K562 (cell line): ENCODE measurements at regions not wholly inside any gene's neighbourhood (a gene's known extent, or its start where the extent isn't known, plus 50 kb on each side); places are given as distances from the start of the nearest gene placed in this dataset.

ENCODE experiments used
- ATAC-seq: fragments of 200-7000 bp; cut with Tn5 transposase; 3 replicates; pipeline ENCODE4 v1.9.1; 2020; ENCODE audit warnings: moderate library complexity
- BruUV-seq: library from RNA; stranded (reverse); fragments of 400-500 nt; replicated peaks from 2 replicates; lab custom pipeline; 2021; lab: Mats Ljungman, UMichigan
- CTCF ChIA-PET: fragments of 300-600 bp; formaldehyde crosslinking; extraction: SDS; loops from one replicate; lab custom pipeline; 2021; ENCODE audit warnings: low intra/inter-chr PET ratio; lab: Yijun Ruan, JAX
- POLR2A ChIA-PET: fragments of 300-600, 350-650 bp; sonication (Branson Sonifier 250); formaldehyde crosslinking; extraction: SDS; loops from one replicate; lab custom pipeline; 2021; ENCODE audit warnings: antibody characterized with exemption, inconsistent platforms; lab: Yijun Ruan, JAX
- DNase-seq, 4 experiments: peaks; one replicate each; pipeline versions ENCODE4 v3.0.0 to v3.0.0-alpha.2; 2011 to 2018; ENCODE audit warnings: low spot score in 3 of 4, mixed read lengths in 3 of 4; ENCODE audit errors: extremely low read depth in 1 of 4
- FAIRE-seq: peaks from 2 replicates; lab custom pipeline; 2011; peaks lifted over from hg19 to GRCh38; lab: Jason Lieb, UNC
- H2AFZ ChIP-seq: 2 replicates; pipeline ENCODE4 v1.6.0; 2011; ENCODE audit warnings: low read depth, low read length, control low read depth, inconsistent platforms
- H3K27ac ChIP-seq: fragments of 200-600 bp; 3 replicates; pipeline ENCODE4 v1.8.0; 2011; ENCODE audit warnings: low read depth, mild to moderate bottlenecking, control low read depth, inconsistent platforms, low read length, moderate library complexity, mixed read lengths; ENCODE audit errors: extremely low read depth
- H3K27me3 ChIP-seq, 2 experiments: fragments of 300-600 bp in 1 of 2; 2 replicates in 1 of 2; 3 replicates in 1 of 2; pipeline versions ENCODE4 v1.6.0 to v1.8.0; 2011; ENCODE audit warnings: inconsistent platforms in 2 of 2, low read length in 2 of 2, mild to moderate bottlenecking in 1 of 2, mixed read lengths in 1 of 2, moderate library complexity in 1 of 2; ENCODE audit not compliant: control insufficient read depth in 2 of 2, insufficient read depth in 2 of 2
- H3K36me3 ChIP-seq: fragments of 300-600 bp; 3 replicates; pipeline ENCODE4 v1.8.0; 2011; ENCODE audit warnings: mild to moderate bottlenecking, low read length, inconsistent platforms; ENCODE audit not compliant: control insufficient read depth, insufficient read depth
- H3K4me1 ChIP-seq, 2 experiments: fragments of 200-600 bp in 1 of 2; replicated peaks in 1 of 2; 2 replicates in 1 of 2; 3 replicates in 1 of 2; pipeline versions ENCODE4 v1.5.1 to v1.8.0; 2011; ENCODE audit warnings: inconsistent platforms in 2 of 2, low read length in 2 of 2, mild to moderate bottlenecking in 1 of 2, mixed read lengths in 1 of 2, moderate library complexity in 1 of 2; ENCODE audit not compliant: control insufficient read depth in 2 of 2, insufficient read depth in 2 of 2
- H3K4me2 ChIP-seq: 2 replicates; pipeline ENCODE4 v1.6.1; 2011; ENCODE audit warnings: low read length, control low read depth, inconsistent platforms, mixed read lengths; ENCODE audit not compliant: insufficient read depth
- H3K4me3 ChIP-seq: fragments of 200-600 bp; sonication (generic), shearing (Covaris generic); 2 replicates; pipeline ENCODE4 v1.5.1; 2016; ENCODE audit warnings: control low read depth, inconsistent platforms
- H3K79me2 ChIP-seq: fragments of 200-600 bp; 3 replicates; pipeline ENCODE4 v1.8.0; 2011; ENCODE audit warnings: low read length, inconsistent platforms; ENCODE audit not compliant: control insufficient read depth, insufficient read depth
- H3K9ac ChIP-seq, 2 experiments: 2 replicates each; pipeline versions ENCODE4 v1.6.0 to v1.6.1; 2011; ENCODE audit warnings: low read depth in 2 of 2, low read length in 2 of 2, control low read depth in 1 of 2, inconsistent platforms in 1 of 2, mild to moderate bottlenecking in 1 of 2, mixed read lengths in 1 of 2; ENCODE audit not compliant: insufficient read depth in 1 of 2
- H3K9me1 ChIP-seq: one replicate; pipeline ENCODE4 v1.6.0; 2011; ENCODE audit warnings: inconsistent platforms, mild to moderate bottlenecking, low read length, moderate library complexity; ENCODE audit not compliant: control insufficient read depth, insufficient read depth
- H3K9me3 ChIP-seq: replicated peaks from 2 replicates; pipeline ENCODE4 v1.5.1; 2011; ENCODE audit warnings: low read depth, low read length, inconsistent platforms; ENCODE audit not compliant: control insufficient read depth, insufficient read depth
- H4K20me1 ChIP-seq: replicated peaks from 2 replicates; pipeline ENCODE4 v1.6.1; 2011; ENCODE audit warnings: low read length, inconsistent platforms, mixed read lengths; ENCODE audit not compliant: control insufficient read depth, insufficient read depth
- CEBPB ChIP-seq: fragments of 450-650 bp; IDR thresholded peaks from 2 replicates; pipeline ENCODE4 v1.6.1; 2016; ENCODE audit warnings: missing genetic modification characterization, missing compliant biosample characterization
- CEBPG ChIP-seq, 3 experiments: fragments of 200-800 bp in 1 of 3; sonication (Bioruptor generic) in 1 of 3; sonication (generic) in 1 of 3; formaldehyde crosslinking in 1 of 3; IDR thresholded peaks in 2 of 3; conservative IDR thresholded peaks in 1 of 3; 2 replicates each; pipeline versions ENCODE4 v1.6.1 to v1.8.0; 2016 to 2022; ENCODE audit warnings: missing compliant biosample characterization in 2 of 3, missing genetic modification characterization in 2 of 3, mild to moderate bottlenecking in 1 of 3, missing genetic modification reagents in 1 of 3
- JUND ChIP-seq, 2 experiments: IDR thresholded peaks; 2 replicates in 1 of 2; 3 replicates in 1 of 2; pipeline ENCODE4 v1.6.1; 2011; ENCODE audit warnings: borderline replicate concordance in 2 of 2, low read depth in 2 of 2, low read length in 2 of 2, improper control_type of control experiment in 1 of 2, missing biosample characterization in 1 of 2, missing genetic modification characterization in 1 of 2, missing genetic modification reagents in 1 of 2
- PRMT5 ChIP-seq: sonication (generic); formaldehyde crosslinking; IDR thresholded peaks from 2 replicates; pipeline ENCODE4 v1.5.0; 2020; ENCODE audit warnings: missing genetic modification reagents
- ZNF436 ChIP-seq: fragments of 250-450, 450-650 bp; sonication (Bioruptor Pico); formaldehyde crosslinking; IDR thresholded peaks from 2 replicates; pipeline ENCODE4 v1.7.0; 2020; ENCODE audit warnings: mild to moderate bottlenecking
- ZSCAN32 ChIP-seq: fragments of 450-650 bp; formaldehyde crosslinking; IDR thresholded peaks from 2 replicates; pipeline ENCODE4 v1.4.0; 2020; ENCODE audit warnings: mild to moderate bottlenecking, moderate library complexity
- WGBS: fragments of 100-300 bp; shearing (Covaris generic); methylation state at CpG from one replicate; pipeline ENCODE4 v1.1.6; 2016; ENCODE audit warnings: low coverage, mixed read lengths; ENCODE audit not compliant: insufficient coverage; ENCODE audit errors: missing lambda C conversion rate; 5-methylcytosine and 5-hydroxymethylcytosine counted together
- in situ Hi-C: fragments of 300-500 bp; cut with MboI; formaldehyde crosslinking; loops from 4 replicates; pipeline ENCODE4 v1.15.0; 2018; ENCODE audit warnings: inconsistent platforms, mixed read lengths
- intact Hi-C: fragments of 100-400 bp; cut with micrococcal nuclease; formaldehyde crosslinking; loops from 2 replicates; pipeline ENCODE4 v1.14.2; 2022
- TF ChIP-seq, protein P1 (sequence below), 2 experiments: fragments of 450-650 bp in 1 of 2; sonication (generic) in 1 of 2; formaldehyde crosslinking in 1 of 2; IDR thresholded peaks in 1 of 2; conservative IDR thresholded peaks in 1 of 2; 2 replicates each; pipeline versions ENCODE4 v1.6.1 to v1.8.1; 2016 to 2023; ENCODE audit warnings: mild to moderate bottlenecking in 2 of 2, moderate library complexity in 2 of 2, inconsistent platforms in 1 of 2, missing genetic modification reagents in 1 of 2
- TF ChIP-seq, protein P2 (sequence below): conservative IDR thresholded peaks from 2 replicates; pipeline ENCODE4 v1.6.1; 2011; ENCODE audit warnings: low read depth, mild to moderate bottlenecking, low read length; ENCODE audit not compliant: control insufficient read depth

DNA sequence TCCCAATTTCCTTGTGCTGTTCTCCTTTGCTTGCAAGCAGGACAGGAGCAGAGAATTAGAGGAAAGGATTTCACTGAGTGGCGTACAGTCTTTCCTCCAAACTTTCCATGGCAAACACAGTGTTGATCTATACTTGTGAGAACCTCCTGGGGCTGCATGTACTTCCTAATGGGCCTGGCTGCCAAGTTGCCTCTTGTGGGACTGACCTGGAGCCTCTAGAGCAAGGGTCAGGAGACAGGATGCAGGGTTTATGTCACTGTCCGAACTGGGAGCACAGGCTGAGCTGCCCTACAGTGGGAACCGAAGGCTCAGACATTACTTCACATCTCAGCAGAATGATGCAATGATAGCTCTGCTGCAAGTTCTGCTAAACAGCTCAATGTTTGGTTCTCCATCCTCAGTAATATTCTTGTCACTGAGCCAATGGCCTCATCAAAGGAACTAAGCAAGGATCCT is 102.3 kb downstream of the ENC1 start:
- BruUV-seq: no TSS peak
- no peak overlapping the region for H3K27ac ChIP-seq
- no peak for DNase-seq
- no peaks in the 10 kb centered on the region for H3K4me1 ChIP-seq
- H3K27me3 ChIP-seq: peaks cover 0 to 8% of the 10 kb centered on the region in 2 experiments; a peak in 3 of 5 replicates
- CTCF ChIA-PET: no interaction called here
- 3% methylated on average over 3 of the region's 3 CpGs for WGBS
- no peak for FAIRE-seq
- intact Hi-C loops: no loop called here
- ATAC-seq: no peak; the same call in 2 of the 3 replicates
- H3K79me2 ChIP-seq: no peaks in the 10 kb centered on the region
- no peak overlapping the region for H2AFZ ChIP-seq
- in situ Hi-C loops: no loop called here
- H3K9me1 ChIP-seq: no peaks in the 10 kb centered on the region
- H4K20me1 ChIP-seq: no peaks in the 10 kb centered on the region
- no peaks in the 10 kb centered on the region for H3K36me3 ChIP-seq
- H3K9ac ChIP-seq: no peak overlapping the region
- TF ChIP-seq PRMT5 (CRISPR knock-in tag): no peak
- TF ChIP-seq CEBPG (CRISPR knock-in tag; IDR thresholded peaks at IDR 0.05): peak; percentile 87
- peak; percentile 94 to 95 for TF ChIP-seq CEBPG (tag; conservative IDR thresholded peaks at IDR 0.05 in 1 of 2, IDR thresholded peaks at IDR 0.05 in 1 of 2)
- TF ChIP-seq, protein P1, sequence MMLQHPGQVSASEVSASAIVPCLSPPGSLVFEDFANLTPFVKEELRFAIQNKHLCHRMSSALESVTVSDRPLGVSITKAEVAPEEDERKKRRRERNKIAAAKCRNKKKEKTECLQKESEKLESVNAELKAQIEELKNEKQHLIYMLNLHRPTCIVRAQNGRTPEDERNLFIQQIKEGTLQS (IDR thresholded peaks at IDR 0.05): peak; percentile 71
- TF ChIP-seq, protein P1 (CRISPR knock-in tag; conservative IDR thresholded peaks at IDR 0.05): no peak
- TF ChIP-seq ZNF436 (CRISPR knock-in tag): no peak
- TF ChIP-seq, protein P2, sequence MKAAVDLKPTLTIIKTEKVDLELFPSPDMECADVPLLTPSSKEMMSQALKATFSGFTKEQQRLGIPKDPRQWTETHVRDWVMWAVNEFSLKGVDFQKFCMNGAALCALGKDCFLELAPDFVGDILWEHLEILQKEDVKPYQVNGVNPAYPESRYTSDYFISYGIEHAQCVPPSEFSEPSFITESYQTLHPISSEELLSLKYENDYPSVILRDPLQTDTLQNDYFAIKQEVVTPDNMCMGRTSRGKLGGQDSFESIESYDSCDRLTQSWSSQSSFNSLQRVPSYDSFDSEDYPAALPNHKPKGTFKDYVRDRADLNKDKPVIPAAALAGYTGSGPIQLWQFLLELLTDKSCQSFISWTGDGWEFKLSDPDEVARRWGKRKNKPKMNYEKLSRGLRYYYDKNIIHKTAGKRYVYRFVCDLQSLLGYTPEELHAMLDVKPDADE: no peak
- TF ChIP-seq ZSCAN32 (CRISPR knock-in tag): 0 out of 2 replicates have a peak, but pooled peaks have one; percentile 26
- peak; percentile 80 for TF ChIP-seq CEBPB (tag)
- TF ChIP-seq JUND (IDR thresholded peaks at IDR 0.05; ENCODE audit: borderline replicate concordance, low read depth, low read length): 0 out of 2 replicates have a peak, but pooled peaks have one; percentile 9
- TF ChIP-seq JUND (tag; IDR thresholded peaks at IDR 0.05; ENCODE audit: borderline replicate concordance, low read depth, low read length): no peak
- TF ChIP-seq, all 486 proteins: peak for 5
- H3K9me3 ChIP-seq: peaks cover 3% of the 10 kb centered on the region
- no peak overlapping the region for H3K4me2 ChIP-seq
- POLR2A ChIA-PET: no interaction called here
- H3K4me3 ChIP-seq: no peak overlapping the region
